ENCODE measurements at regions not wholly inside any gene's neighbourhood (a gene's known extent, or its start where the extent isn't known, plus 50 kb on each side); places are given as distances from the start of the nearest gene placed in this dataset.

DNA sequence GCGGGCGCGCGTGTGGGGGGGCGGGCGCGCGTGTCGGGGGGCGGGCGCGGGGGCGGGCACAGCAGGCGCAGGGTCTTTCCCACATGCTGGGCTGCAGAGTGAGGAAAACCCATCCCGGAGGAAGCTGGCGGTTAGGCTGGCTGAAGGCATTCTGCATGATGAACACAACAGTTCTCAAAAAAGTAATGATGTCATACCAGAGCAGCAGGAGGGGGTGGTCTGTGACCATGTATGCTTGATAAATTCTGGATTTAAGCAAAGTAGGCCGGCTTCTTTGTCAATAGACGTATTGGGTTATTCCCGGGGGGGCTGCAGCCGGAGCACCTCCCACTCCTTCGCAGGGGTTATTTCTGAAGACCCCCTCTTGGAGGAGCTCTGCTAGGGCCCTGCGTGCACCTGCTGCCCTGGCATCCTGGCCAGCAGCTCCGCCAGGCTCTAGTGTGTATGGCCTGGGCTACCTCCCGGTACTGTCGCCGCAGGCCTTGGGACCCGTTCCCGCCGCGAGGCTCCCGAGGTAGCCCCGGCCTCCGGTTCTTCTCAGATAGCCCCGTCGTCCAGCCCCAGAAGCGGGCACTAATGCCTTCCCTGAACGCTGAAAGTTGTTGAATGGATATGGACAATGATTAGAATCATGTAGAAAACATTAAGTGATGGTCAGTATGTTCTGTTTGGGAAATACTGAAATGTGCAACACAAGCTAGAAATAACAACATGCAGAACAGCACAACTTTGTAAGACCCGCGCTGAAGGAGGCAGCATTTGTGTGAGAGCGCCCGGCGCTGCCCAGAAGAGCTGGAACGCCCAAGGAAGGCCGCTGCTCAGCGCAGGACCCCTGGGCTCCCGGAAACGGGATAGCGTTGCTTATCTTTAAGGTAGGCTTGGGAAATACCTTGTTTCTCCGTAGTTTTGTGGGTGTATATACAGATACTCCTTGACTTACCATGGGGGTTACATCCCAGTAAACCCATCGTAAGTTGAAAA, 101.4 kb upstream of the RAB6C start:
- H3K9me3 Mint-ChIP-seq: peaks cover 0 to 3% (median 0%) of the 10 kb centered on the region in 11 donors
- H3K27ac Mint-ChIP-seq: peak overlapping the region in 8 of 9 donors; percentile 38 to 95 (median 80)
- no peaks in the 10 kb centered on the region for H3K36me3 Mint-ChIP-seq
- peaks cover 5 to 7% of the 10 kb centered on the region in 2 donors for H3K4me1 ChIP-seq (ENCODE audit: control insufficient read depth in 2 of 2, insufficient read depth in 2 of 2, low read length in 2 of 2)
- peak overlapping the region; percentile 66 to 96 (median 84) for H3K4me3 Mint-ChIP-seq
- no peaks in the 10 kb centered on the region for H3K9me3 ChIP-seq (ENCODE audit: control insufficient read depth in 2 of 3, low read length in 3 of 3)
- H3K4me3 ChIP-seq (ENCODE audit: low read length): peak overlapping the region; percentile 32
- H3K27ac ChIP-seq (ENCODE audit: low read depth, low read length): peak overlapping the region; percentile 46
- ChIA-PET CTCF (no interaction called here), POLR2A (interaction anchor here (1.5 kb wide), 1 partner anchor 465 kb away, joined by 5 read pairs; the partner anchor contains the start of gene IMP4)
- DNase-seq (peak in 5 of 9 donors; percentile 7 to 43 (median 33)), ATAC-seq (peak; percentile 28)
- peaks cover 6 to 18% (median 13%) of the 10 kb centered on the region in 7 donors for H3K4me1 Mint-ChIP-seq
- H3K27me3 Mint-ChIP-seq: peaks cover 0 to 5% (median 0%) of the 10 kb centered on the region in 5 donors
- intact Hi-C loops (cut with micrococcal nuclease): loop anchor here (1.0 to 10.0 kb wide), 9 partner anchors 29 to 1783 kb away; partner anchors contain the start of genes IMP4 (in 2 of the 2), FAM168B (in 1 of the 2), GPR148 (in 1 of the 2) and SMPD4 (in 1 of the 2)
- H3K36me3 ChIP-seq (ENCODE audit: control insufficient read depth in 2 of 3, insufficient read depth in 3 of 3, low read length in 3 of 3): no peaks in the 10 kb centered on the region
- H3K27me3 ChIP-seq (ENCODE audit: control insufficient read depth in 2 of 2, insufficient read depth in 2 of 2, low read length in 2 of 2): no peaks in the 10 kb centered on the region

GRCh38 chr2:129879614-129880180, 99.8 kb upstream of the RAB6C start:
- Histone ChIP-seq H3K36me3 (ENCODE audit: control insufficient read depth in 2 of 3, insufficient read depth in 3 of 3, low read length in 3 of 3) (no peaks in the 10 kb centered on the region), H3K9me3 (ENCODE audit: control insufficient read depth in 2 of 3, low read length in 3 of 3) (no peaks in the 10 kb centered on the region), H3K27me3 (ENCODE audit: control insufficient read depth in 2 of 2, insufficient read depth in 2 of 2, low read length in 2 of 2) (no peaks in the 10 kb centered on the region), H3K27ac (ENCODE audit: low read depth, low read length) (no peak overlapping the region), H3K4me3 (ENCODE audit: low read length) (no peak overlapping the region), H3K4me1 (ENCODE audit: control insufficient read depth in 2 of 2, insufficient read depth in 2 of 2, low read length in 2 of 2) (peaks cover 5 to 7% of the 10 kb centered on the region in 2 donors)
- ATAC-seq: no peak
- H3K27me3 Mint-ChIP-seq: peaks cover 0 to 5% (median 0%) of the 10 kb centered on the region in 5 donors
- DNase-seq: no peak
- POLR2A ChIA-PET: no interaction called here
- H3K36me3 Mint-ChIP-seq: no peaks in the 10 kb centered on the region
- peak overlapping the region in 5 of 9 donors; percentile 31 to 56 (median 46) for H3K27ac Mint-ChIP-seq
- intact Hi-C loops (cut with micrococcal nuclease): loop anchor here in 1 of 2 donors (5.0 to 10.0 kb wide), 4 partner anchors 845 to 1785 kb away; partner anchors contain the start of genes FAM168B, GPR148 and UGGT1
- H3K4me3 Mint-ChIP-seq: peak overlapping the region in 1 of 10 donors; percentile 96
- peaks cover 6 to 18% (median 13%) of the 10 kb centered on the region in 7 donors for H3K4me1 Mint-ChIP-seq
- CTCF ChIA-PET: no interaction called here
- peaks cover 0 to 3% (median 0%) of the 10 kb centered on the region in 11 donors for H3K9me3 Mint-ChIP-seq

- Histone ChIP-seq H3K27ac (ENCODE audit: low read depth, low read length) (no peak overlapping the region), H3K4me1 (ENCODE audit: control insufficient read depth in 2 of 2, insufficient read depth in 2 of 2, low read length in 2 of 2) (peaks cover 5 to 7% of the 10 kb centered on the region in 2 donors), H3K36me3 (ENCODE audit: control insufficient read depth in 2 of 3, insufficient read depth in 3 of 3, low read length in 3 of 3) (no peaks in the 10 kb centered on the region), H3K27me3 (ENCODE audit: control insufficient read depth in 2 of 2, insufficient read depth in 2 of 2, low read length in 2 of 2) (no peaks in the 10 kb centered on the region), H3K9me3 (ENCODE audit: control insufficient read depth in 2 of 3, low read length in 3 of 3) (no peaks in the 10 kb centered on the region), H3K4me3 (ENCODE audit: low read length) (no peak overlapping the region)
- H3K27me3 Mint-ChIP-seq: peaks cover 0 to 5% (median 0%) of the 10 kb centered on the region in 5 donors
- no peak overlapping the region for H3K4me3 Mint-ChIP-seq
- intact Hi-C loops (cut with micrococcal nuclease): no loop called here
- peaks cover 0 to 3% (median 0%) of the 10 kb centered on the region in 11 donors for H3K9me3 Mint-ChIP-seq
- DNase-seq: no peak
- no peak for ATAC-seq
- no peak overlapping the region for H3K27ac Mint-ChIP-seq
- H3K36me3 Mint-ChIP-seq: no peaks in the 10 kb centered on the region
- CTCF ChIA-PET: no interaction called here
- H3K4me1 Mint-ChIP-seq: peaks cover 6 to 18% (median 13%) of the 10 kb centered on the region in 7 donors
- POLR2A ChIA-PET: interaction anchor here (0.5 kb wide), 1 partner anchor 501 kb away, joined by 4 read pairs; no protein-coding TSS in a partner anchor
Observed at GRCh38 chr2:129880309-129880708, 99.2 kb upstream of the RAB6C start.

- H3K4me1 Mint-ChIP-seq: peaks cover 6 to 18% (median 13%) of the 10 kb centered on the region in 7 donors
- ATAC-seq (no peak), DNase-seq (no peak)
- H3K9me3 ChIP-seq (ENCODE audit: control insufficient read depth in 2 of 3, low read length in 3 of 3): no peaks in the 10 kb centered on the region
- H3K36me3 Mint-ChIP-seq: no peaks in the 10 kb centered on the region
- ChIA-PET CTCF (interaction anchor here (0.6 kb wide), 1 partner anchor 65 kb away, joined by 3 read pairs; no protein-coding TSS in a partner anchor), POLR2A (interaction anchor here (0.5 kb wide), 1 partner anchor 500 kb away, joined by 4 read pairs; no protein-coding TSS in a partner anchor)
- no peak overlapping the region for H3K27ac Mint-ChIP-seq
- H3K4me3 ChIP-seq (ENCODE audit: low read length): no peak overlapping the region
- no peak overlapping the region for H3K4me3 Mint-ChIP-seq
- H3K36me3 ChIP-seq (ENCODE audit: control insufficient read depth in 2 of 3, insufficient read depth in 3 of 3, low read length in 3 of 3): no peaks in the 10 kb centered on the region
- no peak overlapping the region for H3K27ac ChIP-seq (ENCODE audit: low read depth, low read length)
- no peaks in the 10 kb centered on the region for H3K27me3 ChIP-seq (ENCODE audit: control insufficient read depth in 2 of 2, insufficient read depth in 2 of 2, low read length in 2 of 2)
- H3K4me1 ChIP-seq (ENCODE audit: control insufficient read depth in 2 of 2, insufficient read depth in 2 of 2, low read length in 2 of 2): peaks cover 5 to 7% of the 10 kb centered on the region in 2 donors
- peaks cover 0 to 5% (median 2%) of the 10 kb centered on the region in 5 donors for H3K27me3 Mint-ChIP-seq
- H3K9me3 Mint-ChIP-seq: peaks cover 0 to 3% (median 0%) of the 10 kb centered on the region in 11 donors
- intact Hi-C loops (cut with micrococcal nuclease): no loop called here
Observed at GRCh38 chr2:129880971-129881370, 98.5 kb upstream of the RAB6C start.

- no peak overlapping the region for H3K27ac ChIP-seq (ENCODE audit: low read depth, low read length)
- H3K9me3 ChIP-seq (ENCODE audit: control insufficient read depth in 2 of 3, low read length in 3 of 3): no peaks in the 10 kb centered on the region
- H3K27me3 Mint-ChIP-seq: peaks cover 0 to 9% (median 2%) of the 10 kb centered on the region in 5 donors
- H3K36me3 ChIP-seq (ENCODE audit: control insufficient read depth in 2 of 3, insufficient read depth in 3 of 3, low read length in 3 of 3): no peaks in the 10 kb centered on the region
- no peaks in the 10 kb centered on the region for H3K27me3 ChIP-seq (ENCODE audit: control insufficient read depth in 2 of 2, insufficient read depth in 2 of 2, low read length in 2 of 2)
- POLR2A ChIA-PET: no interaction called here
- H3K4me1 ChIP-seq (ENCODE audit: control insufficient read depth in 2 of 2, insufficient read depth in 2 of 2, low read length in 2 of 2): peaks cover 1 to 2% of the 10 kb centered on the region in 2 donors
- DNase-seq: no peak
- intact Hi-C loops (cut with micrococcal nuclease): no loop called here
- ATAC-seq: no peak
- H3K9me3 Mint-ChIP-seq: peaks cover 0 to 2% (median 0%) of the 10 kb centered on the region in 11 donors
- CTCF ChIA-PET: no interaction called here
- H3K4me1 Mint-ChIP-seq: peaks cover 1 to 10% (median 5%) of the 10 kb centered on the region in 7 donors
- no peak overlapping the region for H3K27ac Mint-ChIP-seq
- no peaks in the 10 kb centered on the region for H3K36me3 Mint-ChIP-seq
- H3K4me3 Mint-ChIP-seq: no peak overlapping the region
- H3K4me3 ChIP-seq (ENCODE audit: low read length): no peak overlapping the region
Observed at GRCh38 chr2:129881786-129882396, 97.6 kb upstream of the RAB6C start.

DNA sequence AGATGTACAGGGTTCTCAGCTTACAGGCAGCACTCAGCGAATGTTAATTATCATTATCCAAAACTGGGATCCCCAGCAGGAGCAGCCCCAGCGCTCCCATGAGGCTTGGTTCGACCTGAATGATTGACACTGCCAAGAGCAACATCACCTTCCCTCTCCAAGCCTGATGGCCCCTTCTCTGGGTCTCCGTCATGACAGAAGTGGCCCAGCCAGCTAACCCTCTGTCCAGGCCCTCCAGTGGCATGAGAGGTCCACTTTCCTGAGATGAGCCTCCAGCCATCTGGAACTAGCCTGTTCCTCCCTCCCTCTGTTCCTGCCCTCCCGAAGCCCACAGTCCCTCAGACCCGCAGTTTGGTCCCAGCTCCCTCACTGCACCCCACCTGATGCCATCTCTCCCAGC, 97.0 kb upstream of the RAB6C start:
- H3K9me3 ChIP-seq (ENCODE audit: control insufficient read depth in 2 of 3, low read length in 3 of 3): no peaks in the 10 kb centered on the region
- Mint-ChIP-seq H3K4me1 (peaks cover 0 to 6% (median 0%) of the 10 kb centered on the region in 7 donors), H3K4me3 (peak overlapping the region in 1 of 10 donors; percentile 64), H3K9me3 (peaks cover 0 to 2% (median 0%) of the 10 kb centered on the region in 11 donors), H3K27ac (no peak overlapping the region), H3K36me3 (no peaks in the 10 kb centered on the region), H3K27me3 (peaks cover 0 to 9% (median 2%) of the 10 kb centered on the region in 5 donors)
- no peak for DNase-seq
- H3K4me1 ChIP-seq (ENCODE audit: control insufficient read depth in 2 of 2, insufficient read depth in 2 of 2, low read length in 2 of 2): no peaks in the 10 kb centered on the region
- no peak overlapping the region for H3K27ac ChIP-seq (ENCODE audit: low read depth, low read length)
- no peak overlapping the region for H3K4me3 ChIP-seq (ENCODE audit: low read length)
- ChIA-PET POLR2A (no interaction called here), CTCF (no interaction called here)
- no peak for ATAC-seq
- intact Hi-C loops (cut with micrococcal nuclease): no loop called here
- no peaks in the 10 kb centered on the region for H3K36me3 ChIP-seq (ENCODE audit: control insufficient read depth in 2 of 3, insufficient read depth in 3 of 3, low read length in 3 of 3)
- no peaks in the 10 kb centered on the region for H3K27me3 ChIP-seq (ENCODE audit: control insufficient read depth in 2 of 2, insufficient read depth in 2 of 2, low read length in 2 of 2)

Measured in naive thymus-derived CD4-positive, alpha-beta T cell (primary cell).